H9 (cell line): ENCODE measurements at regions not wholly inside any gene's neighbourhood (a gene's known extent, or its start where the extent isn't known, plus 50 kb on each side); places are given as distances from the start of the nearest gene placed in this dataset.

ENCODE experiments used
- DNase-seq: peaks from one replicate; pipeline ENCODE4 v3.0.0-alpha.2; 2017
- H2AFZ ChIP-seq: one replicate; pipeline ENCODE4 v1.6.1; 2013; ENCODE audit warnings: mild to moderate bottlenecking, low read length, control low read depth, moderate library complexity
- H2AK5ac ChIP-seq: 2 replicates; pipeline ENCODE4 v1.6.1; 2013; ENCODE audit warnings: low read length, control low read depth, mixed read lengths; ENCODE audit not compliant: insufficient read length
- H2BK120ac ChIP-seq: one replicate; pipeline ENCODE4 v1.6.1; 2013; ENCODE audit warnings: low read depth, mild to moderate bottlenecking, low read length, control low read depth, inconsistent platforms; ENCODE audit not compliant: poor library complexity, severe bottlenecking
- H2BK12ac ChIP-seq: 2 replicates; pipeline ENCODE4 v1.6.1; 2013; ENCODE audit warnings: low read length, control low read depth, mixed read lengths, low read depth; ENCODE audit not compliant: insufficient read length
- H2BK15ac ChIP-seq: 2 replicates; pipeline ENCODE4 v1.6.1; 2013; ENCODE audit warnings: low read depth, low read length, control low read depth
- H2BK20ac ChIP-seq: one replicate; pipeline ENCODE4 v1.6.1; 2013; ENCODE audit warnings: low read depth, mild to moderate bottlenecking, low read length, control low read depth, inconsistent platforms; ENCODE audit not compliant: poor library complexity, severe bottlenecking
- H2BK5ac ChIP-seq: 2 replicates; pipeline ENCODE4 v1.6.1; 2013; ENCODE audit warnings: low read length, control low read depth, mixed read lengths; ENCODE audit not compliant: insufficient read length
- H3K14ac ChIP-seq: 2 replicates; pipeline ENCODE4 v1.6.1; 2013; ENCODE audit warnings: low read length, control low read depth; ENCODE audit not compliant: insufficient read depth
- H3K18ac ChIP-seq: 2 replicates; pipeline ENCODE4 v1.6.1; 2013; ENCODE audit warnings: low read depth, mild to moderate bottlenecking, mixed read lengths, low read length, control low read depth; ENCODE audit not compliant: insufficient read length
- H3K23ac ChIP-seq: 2 replicates; pipeline ENCODE4 v1.6.1; 2013; ENCODE audit warnings: low read length, control low read depth, mixed read lengths, low read depth; ENCODE audit not compliant: insufficient read length
- H3K23me2 ChIP-seq: 2 replicates; pipeline ENCODE4 v1.6.1; 2013; ENCODE audit warnings: low read depth, mild to moderate bottlenecking, mixed read lengths, low read length, control low read depth; ENCODE audit not compliant: insufficient read length, poor library complexity, severe bottlenecking
- H3K27ac ChIP-seq: 2 replicates; pipeline ENCODE4 v1.5.1; 2013; ENCODE audit warnings: low read length, control low read depth, mixed read lengths, low read depth; ENCODE audit not compliant: insufficient read length
- H3K27me3 ChIP-seq: 2 replicates; pipeline ENCODE4 v1.6.1; 2013; ENCODE audit warnings: low read length, control low read depth, inconsistent platforms; ENCODE audit not compliant: insufficient read depth
- H3K4ac ChIP-seq: 2 replicates; pipeline ENCODE4 v1.6.1; 2013; ENCODE audit warnings: low read depth, mild to moderate bottlenecking, control low read depth, inconsistent platforms, low read length, moderate library complexity
- H3K4me1 ChIP-seq: 2 replicates; pipeline ENCODE4 v1.6.1; 2013; ENCODE audit warnings: low read length, control low read depth, inconsistent platforms; ENCODE audit not compliant: insufficient read depth
- H3K4me2 ChIP-seq: 2 replicates; pipeline ENCODE4 v1.6.1; 2013; ENCODE audit warnings: low read length, control low read depth, mixed read lengths; ENCODE audit not compliant: insufficient read length, insufficient read depth
- H3K56ac ChIP-seq: 2 replicates; pipeline ENCODE4 v1.6.1; 2013; ENCODE audit warnings: low read depth, mild to moderate bottlenecking, mixed read lengths, low read length, control low read depth; ENCODE audit not compliant: insufficient read length
- H3K79me1 ChIP-seq: 2 replicates; pipeline ENCODE4 v1.6.1; 2013; ENCODE audit warnings: low read depth, mild to moderate bottlenecking, moderate library complexity, low read length, control low read depth, inconsistent platforms; ENCODE audit not compliant: insufficient read depth, poor library complexity, severe bottlenecking
- H3K79me2 ChIP-seq: 2 replicates; pipeline ENCODE4 v1.6.1; 2013; ENCODE audit warnings: low read length, control low read depth, inconsistent platforms; ENCODE audit not compliant: insufficient read depth
- H3K9ac ChIP-seq: 2 replicates; pipeline ENCODE4 v1.6.1; 2013; ENCODE audit warnings: low read length, control low read depth, mixed read lengths; ENCODE audit not compliant: insufficient read length; ENCODE audit errors: extremely low read depth
- H3K9me3 ChIP-seq: one replicate; pipeline ENCODE4 v1.6.1; 2013; ENCODE audit warnings: low read depth, low read length, inconsistent platforms; ENCODE audit not compliant: control insufficient read depth
- H3T11ph ChIP-seq: one replicate; pipeline ENCODE4 v1.6.1; 2013; ENCODE audit warnings: mild to moderate bottlenecking, low read length, control low read depth, inconsistent platforms
- H4K20me1 ChIP-seq: one replicate; pipeline ENCODE4 v1.6.1; 2013; ENCODE audit not compliant: control insufficient read depth, insufficient read length, insufficient read depth
- H4K5ac ChIP-seq: 2 replicates; pipeline ENCODE4 v1.6.1; 2013; ENCODE audit warnings: low read depth, mild to moderate bottlenecking, mixed read lengths, low read length, control low read depth; ENCODE audit not compliant: insufficient read length
- H4K8ac ChIP-seq: replicated peaks from 2 replicates; pipeline ENCODE4 v1.6.1; 2013; ENCODE audit warnings: low read length, control low read depth, mixed read lengths, low read depth; ENCODE audit not compliant: insufficient read length
- H4K91ac ChIP-seq: 2 replicates; pipeline ENCODE4 v1.6.1; 2013; ENCODE audit warnings: low read depth, mild to moderate bottlenecking, moderate library complexity, mixed read lengths, low read length, control low read depth; ENCODE audit not compliant: insufficient read length
- H3K27ac Mint-ChIP-seq, 3 experiments: 2 replicates in 2 of 3; 3 replicates in 1 of 3; pipeline ENCODE4 v1.8.0; 2020 to 2021; ENCODE audit warnings: mixed read lengths in 3 of 3, mild to moderate bottlenecking in 1 of 3, moderate library complexity in 1 of 3
- H3K27me3 Mint-ChIP-seq: 2 replicates; pipeline ENCODE4 v1.8.0; 2021; ENCODE audit warnings: low read depth, mild to moderate bottlenecking, moderate library complexity, mixed read lengths
- H3K36me3 Mint-ChIP-seq, 3 experiments: 2 replicates in 2 of 3; 3 replicates in 1 of 3; pipeline ENCODE4 v1.8.0; 2020 to 2021; ENCODE audit warnings: low read depth in 3 of 3, mixed read lengths in 3 of 3; ENCODE audit not compliant: insufficient read depth in 1 of 3
- H3K4me1 Mint-ChIP-seq, 2 experiments: 2 replicates each; pipeline ENCODE4 v1.8.0; 2020; ENCODE audit warnings: mixed read lengths in 2 of 2
- H3K4me3 Mint-ChIP-seq, 2 experiments: 2 replicates in 1 of 2; 3 replicates in 1 of 2; pipeline ENCODE4 v1.8.0; 2020 to 2021; ENCODE audit warnings: mild to moderate bottlenecking in 2 of 2, mixed read lengths in 2 of 2, moderate library complexity in 1 of 2
- H3K9me3 Mint-ChIP-seq, 2 experiments: 2 replicates in 1 of 2; 3 replicates in 1 of 2; pipeline ENCODE4 v1.8.0; 2020; ENCODE audit warnings: mild to moderate bottlenecking in 2 of 2, mixed read lengths in 2 of 2, moderate library complexity in 1 of 2
- WGBS: extraction: QIAGEN DNeasy Blood & Tissue Kit; methylation state at CpG from one replicate; pipeline ENCODE4 v1.1.7; 2013; ENCODE audit warnings: missing lambda C conversion rate, low lambda C conversion rate, mixed read lengths; ENCODE audit not compliant: insufficient read length; ENCODE audit errors: extremely low coverage; 5-methylcytosine and 5-hydroxymethylcytosine counted together
- TF ChIP-seq, protein P1 (sequence below): fragments of 200-600 bp; sonication (generic); conservative IDR thresholded peaks from 3 replicates; pipeline ENCODE4 v1.8.0; 2021; ENCODE audit warnings: antibody characterized with exemption, mild to moderate bottlenecking

DNA sequence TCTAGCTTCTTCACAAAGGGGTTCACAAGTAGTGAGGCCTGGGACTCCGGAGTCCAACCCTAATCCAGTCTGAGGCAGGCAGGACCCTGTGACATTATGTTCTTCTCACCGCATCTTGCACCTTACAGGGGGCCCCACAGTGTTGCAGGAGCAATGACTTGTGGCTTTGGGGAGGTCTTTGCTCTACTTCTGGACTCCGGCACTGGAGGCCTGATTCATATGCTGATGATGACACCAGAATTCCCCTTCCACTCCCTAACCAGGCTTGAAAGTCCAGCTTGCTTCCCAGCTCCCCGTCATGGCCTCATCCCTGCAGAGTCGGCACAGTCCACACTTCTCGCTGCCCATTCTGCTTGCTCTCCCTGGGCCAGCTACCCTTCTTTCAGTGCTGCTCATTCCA, 96.3 kb upstream of the SLC44A3 start:
- no peaks in the 10 kb centered on the region for H3K9me3 Mint-ChIP-seq
- H3K4ac ChIP-seq = no peak overlapping the region
- H2BK5ac ChIP-seq = no peak overlapping the region

More for the DNA sequence above, 96.3 kb upstream of the SLC44A3 start:
- Histone ChIP-seq H3K4me1 (no peaks in the 10 kb centered on the region), H3K9me3 (no peaks in the 10 kb centered on the region), H2BK120ac (no peak overlapping the region), H3K79me1 (no peaks in the 10 kb centered on the region), H2AK5ac (no peak overlapping the region), H2AFZ (no peak overlapping the region), H3K27ac (no peak overlapping the region), H2BK15ac (no peak overlapping the region), H3K18ac (no peak overlapping the region), H2BK12ac (no peak overlapping the region), H4K5ac (no peak overlapping the region), H3K56ac (no peak overlapping the region), H3T11ph (no peak overlapping the region), H3K23me2 (no peaks in the 10 kb centered on the region), H3K79me2 (no peaks in the 10 kb centered on the region; the same call in 1 of the 2 replicates), H4K20me1 (no peaks in the 10 kb centered on the region), H3K23ac (no peak overlapping the region), H2BK20ac (no peak overlapping the region), H3K14ac (no peak overlapping the region), H3K4me2 (no peak overlapping the region), H4K8ac (no peak overlapping the region), H3K9ac (no peak overlapping the region), H4K91ac (no peak overlapping the region), H3K27me3 (no peaks in the 10 kb centered on the region)
- no peaks in the 10 kb centered on the region for H3K36me3 Mint-ChIP-seq
- no peaks in the 10 kb centered on the region for H3K27me3 Mint-ChIP-seq
- H3K4me1 Mint-ChIP-seq = peaks cover 10% of the 10 kb centered on the region in 2 experiments
- TF ChIP-seq, protein P1, sequence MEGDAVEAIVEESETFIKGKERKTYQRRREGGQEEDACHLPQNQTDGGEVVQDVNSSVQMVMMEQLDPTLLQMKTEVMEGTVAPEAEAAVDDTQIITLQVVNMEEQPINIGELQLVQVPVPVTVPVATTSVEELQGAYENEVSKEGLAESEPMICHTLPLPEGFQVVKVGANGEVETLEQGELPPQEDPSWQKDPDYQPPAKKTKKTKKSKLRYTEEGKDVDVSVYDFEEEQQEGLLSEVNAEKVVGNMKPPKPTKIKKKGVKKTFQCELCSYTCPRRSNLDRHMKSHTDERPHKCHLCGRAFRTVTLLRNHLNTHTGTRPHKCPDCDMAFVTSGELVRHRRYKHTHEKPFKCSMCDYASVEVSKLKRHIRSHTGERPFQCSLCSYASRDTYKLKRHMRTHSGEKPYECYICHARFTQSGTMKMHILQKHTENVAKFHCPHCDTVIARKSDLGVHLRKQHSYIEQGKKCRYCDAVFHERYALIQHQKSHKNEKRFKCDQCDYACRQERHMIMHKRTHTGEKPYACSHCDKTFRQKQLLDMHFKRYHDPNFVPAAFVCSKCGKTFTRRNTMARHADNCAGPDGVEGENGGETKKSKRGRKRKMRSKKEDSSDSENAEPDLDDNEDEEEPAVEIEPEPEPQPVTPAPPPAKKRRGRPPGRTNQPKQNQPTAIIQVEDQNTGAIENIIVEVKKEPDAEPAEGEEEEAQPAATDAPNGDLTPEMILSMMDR = no peak
- no CpG with 5 or more reads among the region's 6 CpGs for WGBS
- DNase-seq = no peak
- no peak overlapping the region for H3K4me3 Mint-ChIP-seq
- H3K27ac Mint-ChIP-seq = peak overlapping the region in 2 of 3 experiments; percentile 55 to 84; a peak in 2 of 7 replicates
